ENCODE measurements at regions not wholly inside any gene's neighbourhood (a gene's known extent, or its start where the extent isn't known, plus 50 kb on each side); places are given as distances from the start of the nearest gene placed in this dataset.

GRCh38 chr18:6624271-6624660 is 105.2 kb upstream of the ARHGAP28 start:
- Histone ChIP-seq H3K4me1 (ENCODE audit: control insufficient read depth in 1 of 2, low read depth in 2 of 2) (peaks cover 0 to 12% of the 10 kb centered on the region in 2 donors), H3K27me3 (replicated peaks; ENCODE audit: insufficient read depth) (no peaks in the 10 kb centered on the region), H3K9me3 (no peaks in the 10 kb centered on the region), H3K36me3 (no peaks in the 10 kb centered on the region), H3K4me3 (no peak overlapping the region), H3K27ac (no peak overlapping the region)
- DNase-seq (ENCODE audit: low spot score) (no peak), ATAC-seq (ENCODE audit: insufficient number of reproducible peaks, low FRiP score, low read depth) (no peak)
- TF ChIP-seq CTCF (IDR thresholded peaks at IDR 0.05): no peak

- Histone ChIP-seq H3K4me1 (ENCODE audit: control insufficient read depth in 1 of 2, low read depth in 2 of 2) (peaks cover 0 to 12% of the 10 kb centered on the region in 2 donors), H3K4me3 (no peak overlapping the region), H3K27ac (no peak overlapping the region), H3K36me3 (no peaks in the 10 kb centered on the region), H3K27me3 (replicated peaks; ENCODE audit: insufficient read depth) (no peaks in the 10 kb centered on the region), H3K9me3 (no peaks in the 10 kb centered on the region)
- TF ChIP-seq CTCF (IDR thresholded peaks at IDR 0.05): no peak
- no peak for DNase-seq (ENCODE audit: low spot score)
- no peak for ATAC-seq (ENCODE audit: insufficient number of reproducible peaks, low FRiP score, low read depth)
Measured at GRCh38 chr18:6624661-6625311, 104.7 kb upstream of the ARHGAP28 start.

DNA sequence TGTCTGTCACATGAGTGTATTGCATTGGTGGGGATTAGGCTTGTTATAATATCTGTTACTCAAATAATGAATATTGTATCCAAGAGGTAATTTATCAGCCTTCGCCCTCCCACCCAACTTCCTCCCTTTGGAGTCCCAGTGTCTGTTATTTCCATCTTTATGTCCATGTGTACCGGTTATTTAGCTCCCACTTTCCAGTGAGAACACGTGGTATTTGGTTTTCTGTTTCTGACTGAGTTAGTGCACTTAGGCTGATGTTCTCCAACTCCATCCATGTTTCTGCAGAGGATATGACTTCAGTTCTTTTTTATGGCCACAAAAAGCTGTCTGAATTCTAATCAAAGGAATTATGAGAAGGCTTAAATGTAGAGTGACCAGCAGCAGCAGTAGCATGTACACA is 104.0 kb upstream of the ARHGAP28 start:
- no peaks in the 10 kb centered on the region for H3K36me3 ChIP-seq
- no peaks in the 10 kb centered on the region for H3K9me3 ChIP-seq
- no peak overlapping the region for H3K27ac ChIP-seq
- H3K4me3 ChIP-seq: no peak overlapping the region
- ATAC-seq (ENCODE audit: insufficient number of reproducible peaks, low FRiP score, low read depth) (no peak), DNase-seq (ENCODE audit: low spot score) (no peak)
- no peak for TF ChIP-seq CTCF (IDR thresholded peaks at IDR 0.05)
- H3K4me1 ChIP-seq (ENCODE audit: control insufficient read depth in 1 of 2, low read depth in 2 of 2): peaks cover 0 to 12% of the 10 kb centered on the region in 2 donors
- no peaks in the 10 kb centered on the region for H3K27me3 ChIP-seq (replicated peaks; ENCODE audit: insufficient read depth)

- ATAC-seq (ENCODE audit: insufficient number of reproducible peaks, low FRiP score, low read depth): no peak
- peaks cover 0 to 12% of the 10 kb centered on the region in 2 donors for H3K4me1 ChIP-seq (ENCODE audit: control insufficient read depth in 1 of 2, low read depth in 2 of 2)
Measured at GRCh38 chr18:6626457-6626856, 103.1 kb upstream of the ARHGAP28 start.

DNA sequence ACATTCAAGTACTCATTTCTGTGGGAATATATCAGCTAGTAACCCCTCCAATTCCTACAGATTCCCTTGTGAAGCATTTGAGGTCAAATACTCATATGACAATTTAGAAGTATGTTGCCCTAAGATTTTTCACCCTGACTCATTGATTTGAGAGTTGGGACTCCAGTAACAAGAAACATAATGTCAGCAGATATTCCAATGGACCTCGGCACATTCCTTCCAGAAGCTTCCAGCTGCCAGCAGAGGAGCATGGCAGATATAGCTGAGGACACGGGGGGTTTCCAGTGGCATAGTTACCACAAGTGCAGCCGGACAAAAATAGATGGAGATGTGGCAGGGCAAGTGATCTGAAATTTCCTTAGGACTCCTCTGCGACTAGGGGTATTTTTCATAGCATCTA is 101.9 kb upstream of the ARHGAP28 start:
- no peak for TF ChIP-seq CTCF (IDR thresholded peaks at IDR 0.05)
- Histone ChIP-seq H3K36me3 (no peaks in the 10 kb centered on the region), H3K4me3 (no peak overlapping the region), H3K27me3 (replicated peaks; ENCODE audit: insufficient read depth) (no peaks in the 10 kb centered on the region), H3K4me1 (ENCODE audit: control insufficient read depth in 1 of 2, low read depth in 2 of 2) (peaks cover 0 to 12% of the 10 kb centered on the region in 2 donors), H3K9me3 (no peaks in the 10 kb centered on the region), H3K27ac (no peak overlapping the region)
- ATAC-seq (ENCODE audit: insufficient number of reproducible peaks, low FRiP score, low read depth) (no peak), DNase-seq (ENCODE audit: low spot score) (no peak)

More at GRCh38 chr18:6626457-6626856, 103.1 kb upstream of the ARHGAP28 start:
- Histone ChIP-seq H3K9me3 (no peaks in the 10 kb centered on the region), H3K27ac (no peak overlapping the region), H3K4me3 (no peak overlapping the region), H3K36me3 (no peaks in the 10 kb centered on the region), H3K27me3 (replicated peaks; ENCODE audit: insufficient read depth) (no peaks in the 10 kb centered on the region)
- DNase-seq (ENCODE audit: low spot score): no peak
- no peak for TF ChIP-seq CTCF (IDR thresholded peaks at IDR 0.05)
